Stimulated activated naive CD8-positive, alpha-beta T cell treated with anti-CD3 and anti-CD28 coated beads, Interleukin-15, Interleukin-2, amounts not matched to agents 100 ng/mL and 50 ng/mL, for 24 hours (primary cell): ENCODE measurements at regions not wholly inside any gene's neighbourhood (a gene's known extent, or its start where the extent isn't known, plus 50 kb on each side); places are given as distances from the start of the nearest gene placed in this dataset.
A peak's percentile ranks its signal among the peaks of the same experiment; 100 is the strongest.
"Not testable (repeated sequence)": the region's sequence is repeated elsewhere in the genome, so short reads cannot be mapped to it uniquely, and the experiment has no call there.

Source experiments
- H3K27ac Mint-ChIP-seq: one replicate; pipeline ENCODE4 v1.8.0; 2021; ENCODE audit warnings: mild to moderate bottlenecking, mixed read lengths
- H3K27me3 Mint-ChIP-seq: one replicate; pipeline ENCODE4 v1.8.0; 2021; ENCODE audit warnings: mixed read lengths
- H3K36me3 Mint-ChIP-seq: one replicate; pipeline ENCODE4 v1.8.0; 2021; ENCODE audit warnings: low read depth, mixed read lengths
- H3K4me1 Mint-ChIP-seq: one replicate; pipeline ENCODE4 v1.8.0; 2021; ENCODE audit warnings: low read depth, mixed read lengths
- H3K4me3 Mint-ChIP-seq: one replicate; pipeline ENCODE4 v1.8.0; 2021; ENCODE audit warnings: mild to moderate bottlenecking, mixed read lengths
- H3K9me3 Mint-ChIP-seq: one replicate; pipeline ENCODE4 v1.8.0; 2021; ENCODE audit warnings: mixed read lengths

DNA sequence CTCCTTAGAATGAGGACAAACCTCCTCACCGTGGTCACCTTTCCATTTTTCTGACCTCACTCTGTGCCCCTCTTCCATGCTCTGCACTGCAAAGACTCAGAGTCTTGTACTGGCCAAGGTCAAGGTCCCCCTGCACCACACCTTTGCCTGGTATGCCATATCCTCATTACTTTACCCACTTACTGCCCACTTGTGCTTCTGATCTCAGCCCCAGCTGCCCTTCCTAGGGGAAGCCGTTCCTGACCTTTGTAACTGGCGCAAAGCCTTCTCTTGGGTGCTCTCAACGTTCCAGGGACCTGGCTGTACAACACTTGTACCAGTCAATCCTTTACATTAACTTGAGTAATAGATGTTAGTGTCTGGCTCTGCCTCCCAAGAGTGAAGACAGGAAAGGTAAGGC lies 256.0 kb downstream of the SV2B start:
- Mint-ChIP-seq H3K9me3 (no peaks in the 10 kb centered on the region), H3K36me3 (no peaks in the 10 kb centered on the region), H3K27ac (no peak overlapping the region), H3K4me1 (no peaks in the 10 kb centered on the region), H3K27me3 (no peaks in the 10 kb centered on the region), H3K4me3 (no peak overlapping the region)

DNA sequence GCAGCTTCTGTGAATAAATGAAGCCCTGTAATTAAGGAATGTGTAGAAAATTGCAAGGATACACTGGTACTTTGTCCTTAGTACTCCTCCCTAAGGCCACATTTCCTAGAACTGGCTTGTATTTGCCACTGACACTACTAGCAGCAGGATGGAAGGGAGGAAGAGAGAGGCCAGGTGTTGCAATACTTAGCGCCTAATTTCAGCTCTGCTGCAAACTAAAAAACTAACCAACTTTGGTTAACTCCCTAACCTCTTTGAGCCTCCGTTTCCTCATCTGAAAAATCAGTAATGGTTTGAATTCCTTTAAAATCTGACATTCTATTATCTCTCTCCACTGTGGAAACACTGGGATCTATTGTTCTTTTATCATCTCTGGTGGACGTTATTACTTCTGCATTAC lies 257.0 kb downstream of the SV2B start:
- Mint-ChIP-seq H3K27ac (no peak overlapping the region), H3K4me1 (no peaks in the 10 kb centered on the region), H3K27me3 (no peaks in the 10 kb centered on the region), H3K4me3 (no peak overlapping the region), H3K9me3 (no peaks in the 10 kb centered on the region), H3K36me3 (no peaks in the 10 kb centered on the region)

DNA sequence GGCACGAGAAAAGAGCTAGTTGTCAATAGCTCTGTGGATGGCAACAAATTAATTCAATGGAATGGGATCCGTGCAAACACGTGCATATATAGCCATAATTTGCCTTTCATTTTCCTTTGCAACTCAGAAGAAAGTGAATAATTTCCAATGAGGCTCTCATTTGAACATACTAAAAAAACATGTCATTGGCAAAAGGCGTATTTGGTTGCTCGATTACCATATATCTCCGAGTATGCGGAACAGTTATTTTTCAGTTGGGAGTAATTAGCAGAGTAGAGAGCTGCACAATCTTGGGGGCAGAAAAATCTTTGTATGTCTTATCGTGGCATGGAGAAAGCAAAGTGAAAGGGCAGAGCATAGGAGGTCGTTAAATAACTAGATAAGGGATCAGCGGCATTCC lies 257.4 kb downstream of the SV2B start:
- H3K9me3 Mint-ChIP-seq = no peaks in the 10 kb centered on the region
- no peaks in the 10 kb centered on the region for H3K27me3 Mint-ChIP-seq
- no peak overlapping the region for H3K27ac Mint-ChIP-seq
- no peaks in the 10 kb centered on the region for H3K36me3 Mint-ChIP-seq
- no peak overlapping the region for H3K4me3 Mint-ChIP-seq
- no peaks in the 10 kb centered on the region for H3K4me1 Mint-ChIP-seq

DNA sequence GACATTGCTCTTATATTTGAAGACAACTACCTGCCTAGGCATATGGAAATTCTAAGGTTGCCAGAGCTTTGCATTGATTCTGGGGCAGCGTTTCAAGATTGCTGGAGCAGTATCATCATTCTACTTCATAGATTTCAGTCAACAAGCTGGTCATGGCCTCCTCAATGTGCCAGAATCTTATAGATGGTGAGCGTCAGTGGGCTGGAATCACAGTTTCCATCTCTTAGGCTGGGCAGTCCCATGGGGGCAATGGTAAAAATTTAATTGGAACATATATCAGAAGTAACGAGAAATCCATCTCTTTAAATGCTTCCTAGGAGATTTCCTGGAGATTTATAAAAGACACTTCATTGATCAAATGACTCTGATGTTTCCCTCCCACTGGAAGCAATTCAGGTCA lies 258.3 kb downstream of the SV2B start:
- Mint-ChIP-seq H3K27ac (no peak overlapping the region), H3K9me3 (no peaks in the 10 kb centered on the region), H3K4me3 (no peak overlapping the region), H3K4me1 (no peaks in the 10 kb centered on the region), H3K27me3 (no peaks in the 10 kb centered on the region), H3K36me3 (no peaks in the 10 kb centered on the region)

DNA sequence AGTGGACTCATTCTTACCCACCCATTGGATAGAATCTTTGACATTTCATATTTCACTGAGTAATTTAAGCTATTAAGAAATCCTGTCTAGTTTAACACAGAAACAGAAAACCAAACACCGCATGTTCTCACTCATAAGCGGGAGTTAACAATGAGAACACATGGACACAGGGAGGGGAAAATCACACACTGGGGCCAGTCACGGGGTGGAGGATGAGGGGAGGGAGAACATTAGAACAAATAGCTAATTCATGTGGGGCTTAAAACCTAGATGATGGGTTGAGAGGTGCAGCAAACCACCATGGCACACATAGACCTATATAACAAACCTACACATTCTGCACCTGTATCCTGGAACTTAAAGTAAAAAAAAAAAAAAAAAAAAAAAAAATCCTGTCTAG lies 261.6 kb downstream of the SV2B start:
- H3K27ac Mint-ChIP-seq, H3K27me3 Mint-ChIP-seq, H3K9me3 Mint-ChIP-seq, H3K36me3 Mint-ChIP-seq, H3K4me3 Mint-ChIP-seq, H3K4me1 Mint-ChIP-seq: not testable (repeated sequence)

DNA sequence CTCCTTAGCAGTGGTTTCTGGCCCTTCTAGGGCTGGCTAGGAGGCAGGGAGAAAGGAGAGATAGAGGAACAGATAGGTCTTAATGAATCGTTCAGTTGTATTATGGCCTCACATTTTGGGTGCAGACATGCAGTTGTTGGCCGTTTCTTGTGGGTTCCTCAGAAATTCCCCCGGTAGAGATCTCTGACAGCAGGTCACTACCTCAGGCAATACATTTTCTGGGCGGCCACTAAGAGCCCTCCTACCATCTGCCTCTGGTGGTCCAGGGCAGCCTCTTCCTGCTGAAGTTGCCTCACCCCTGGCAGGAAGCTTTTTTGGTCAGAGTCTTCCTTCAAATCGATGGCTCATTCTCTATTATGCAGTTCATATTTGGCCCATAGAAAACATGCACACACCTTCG lies 266.1 kb downstream of the SV2B start:
- Mint-ChIP-seq H3K27ac (no peak overlapping the region), H3K4me1 (peaks cover 16% of the 10 kb centered on the region), H3K36me3 (no peaks in the 10 kb centered on the region), H3K4me3 (no peak overlapping the region), H3K9me3 (peaks cover 5% of the 10 kb centered on the region), H3K27me3 (no peaks in the 10 kb centered on the region)

DNA sequence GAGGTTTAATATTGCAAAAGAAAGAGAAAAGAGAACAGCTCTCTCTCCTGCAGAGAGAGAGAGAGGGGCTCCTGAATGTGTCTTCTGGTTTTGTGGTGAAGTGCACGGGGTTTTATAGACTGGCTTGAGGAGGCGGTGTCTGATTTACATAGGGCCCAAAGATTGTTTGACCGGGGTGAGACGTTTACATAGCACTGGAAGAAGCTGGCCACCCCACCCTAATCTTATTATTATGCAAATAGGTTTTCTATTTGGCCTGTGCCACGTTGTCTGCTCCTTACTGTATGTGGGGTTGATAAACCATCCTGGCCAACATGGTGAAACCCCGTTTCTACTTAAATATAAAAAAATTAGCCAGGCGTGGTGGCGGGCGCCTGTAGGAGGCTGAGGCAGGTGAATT lies 268.6 kb downstream of the SV2B start:
- H3K9me3 Mint-ChIP-seq = peaks cover 13% of the 10 kb centered on the region
- peaks cover 28% of the 10 kb centered on the region for H3K4me1 Mint-ChIP-seq

DNA sequence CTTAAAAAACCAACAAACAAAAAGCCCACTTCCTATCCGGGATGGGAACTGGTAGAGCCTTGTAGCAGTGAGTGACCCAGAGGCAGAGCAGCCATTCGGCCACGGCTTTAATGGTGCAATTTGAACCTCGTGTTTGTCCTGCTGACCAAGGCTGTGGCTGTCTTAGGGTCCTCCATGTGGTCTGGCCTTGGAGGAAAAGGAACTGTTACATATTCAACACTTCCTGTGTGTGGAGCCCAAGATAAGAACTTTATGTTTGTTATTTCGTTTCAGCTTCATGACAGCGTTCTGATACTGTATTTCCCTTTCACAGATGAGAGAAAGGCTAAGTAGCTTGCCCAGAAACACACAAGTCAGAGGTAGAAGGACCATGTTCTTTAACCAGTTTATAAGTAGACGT lies 269.8 kb downstream of the SV2B start:
- H3K9me3 Mint-ChIP-seq = peaks cover 13% of the 10 kb centered on the region
- H3K27ac Mint-ChIP-seq = peak overlapping the region; percentile 19
- no peak overlapping the region for H3K4me3 Mint-ChIP-seq
- H3K4me1 Mint-ChIP-seq = peaks cover 28% of the 10 kb centered on the region
- H3K36me3 Mint-ChIP-seq = no peaks in the 10 kb centered on the region
- no peaks in the 10 kb centered on the region for H3K27me3 Mint-ChIP-seq

More for the DNA sequence above, 268.6 kb downstream of the SV2B start:
- Mint-ChIP-seq H3K4me3 (no peak overlapping the region), H3K27me3 (no peaks in the 10 kb centered on the region), H3K36me3 (no peaks in the 10 kb centered on the region), H3K27ac (no peak overlapping the region)

DNA sequence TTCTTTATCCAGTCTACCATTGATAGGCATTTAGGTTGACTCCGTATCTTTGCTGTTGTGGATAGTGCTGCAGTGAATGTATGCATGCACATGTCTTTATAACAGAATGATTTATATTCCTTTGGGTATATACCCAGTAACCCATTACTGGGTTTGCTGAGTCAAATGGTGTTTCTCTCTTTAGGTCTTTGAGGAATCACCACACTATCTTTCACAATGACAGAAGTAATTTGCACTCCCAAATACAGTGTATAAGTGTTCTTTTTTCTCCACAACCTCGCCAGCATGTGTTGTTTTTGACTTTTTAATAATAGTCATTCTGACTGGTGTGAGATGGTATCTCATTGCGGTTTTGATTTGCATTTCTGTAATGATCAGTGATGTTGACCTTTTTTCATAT lies 271.3 kb downstream of the SV2B start:
- peaks cover 28% of the 10 kb centered on the region for H3K4me1 Mint-ChIP-seq
- not testable (repeated sequence) for H3K27me3 Mint-ChIP-seq, H3K9me3 Mint-ChIP-seq, H3K27ac Mint-ChIP-seq, H3K4me3 Mint-ChIP-seq, H3K36me3 Mint-ChIP-seq

DNA sequence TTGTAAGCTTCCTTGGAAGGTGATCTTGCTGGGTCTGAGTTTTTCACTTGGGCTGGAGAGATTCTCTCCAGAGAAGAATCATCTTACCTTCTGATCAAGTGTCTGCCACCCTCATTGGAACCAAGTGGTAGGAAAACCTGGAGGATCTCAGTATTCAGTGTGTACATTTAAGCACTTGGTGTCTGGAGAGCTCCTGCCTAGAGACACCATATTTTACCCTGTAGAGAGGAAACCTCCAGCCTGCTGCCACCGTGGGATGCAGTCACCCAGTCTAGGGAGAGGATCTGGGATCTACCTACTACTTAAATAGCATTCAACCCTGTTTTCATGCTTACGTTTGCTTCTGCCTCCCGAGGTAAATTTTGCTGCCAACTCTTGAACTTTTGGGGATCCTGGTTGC lies 274.3 kb downstream of the SV2B start:
- H3K9me3 Mint-ChIP-seq = peaks cover 8% of the 10 kb centered on the region
- no peaks in the 10 kb centered on the region for H3K27me3 Mint-ChIP-seq
- H3K4me3 Mint-ChIP-seq = no peak overlapping the region
- no peak overlapping the region for H3K27ac Mint-ChIP-seq
- H3K36me3 Mint-ChIP-seq = no peaks in the 10 kb centered on the region
- peaks cover 28% of the 10 kb centered on the region for H3K4me1 Mint-ChIP-seq

DNA sequence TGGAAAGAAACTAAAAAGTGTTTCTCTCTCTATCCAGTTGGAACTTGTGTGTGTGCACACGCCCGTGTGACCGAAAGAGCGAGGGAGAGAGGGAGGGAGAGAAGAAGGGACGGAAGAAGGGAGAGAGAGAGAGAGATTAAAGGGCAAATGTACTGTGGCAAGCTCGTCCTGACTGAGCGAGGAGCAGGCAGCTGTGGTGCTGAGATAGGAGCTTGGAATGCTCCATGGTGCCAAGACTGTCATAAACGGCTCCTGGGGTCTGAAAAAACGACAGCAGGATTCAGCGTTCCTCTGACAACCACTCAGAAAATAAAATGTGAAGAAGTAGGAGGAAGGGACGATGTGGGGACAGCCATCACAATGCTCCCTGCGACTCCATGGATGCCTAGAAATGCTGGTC lies 276.0 kb downstream of the SV2B start:
- peaks cover 13% of the 10 kb centered on the region for H3K9me3 Mint-ChIP-seq
- no peak overlapping the region for H3K27ac Mint-ChIP-seq
- H3K4me1 Mint-ChIP-seq = peaks cover 12% of the 10 kb centered on the region
- H3K4me3 Mint-ChIP-seq = no peak overlapping the region
- no peaks in the 10 kb centered on the region for H3K36me3 Mint-ChIP-seq
- H3K27me3 Mint-ChIP-seq = no peaks in the 10 kb centered on the region

DNA sequence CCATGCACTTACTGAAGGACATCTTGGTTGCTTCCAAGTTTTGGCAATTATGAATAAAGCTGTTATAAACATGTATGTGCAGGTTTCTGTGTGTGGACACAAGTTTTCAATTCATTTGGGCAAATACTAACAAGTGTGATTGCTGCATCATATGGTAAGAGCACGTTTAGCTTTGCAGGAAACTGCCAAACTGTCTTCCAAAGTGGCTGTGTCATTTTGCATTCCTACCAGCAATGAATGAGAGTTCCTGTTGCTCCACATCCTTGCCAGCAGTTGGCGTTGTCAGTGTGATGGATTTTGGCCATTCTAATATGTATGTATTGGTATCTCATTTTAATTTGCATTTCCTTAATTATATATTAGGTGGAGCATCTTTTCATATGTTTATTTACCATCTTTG lies 280.1 kb downstream of the SV2B start:
- Mint-ChIP-seq H3K9me3 (peaks cover 13% of the 10 kb centered on the region), H3K4me3 (no peak overlapping the region), H3K27ac (no peak overlapping the region), H3K4me1 (no peaks in the 10 kb centered on the region), H3K27me3 (no peaks in the 10 kb centered on the region), H3K36me3 (no peaks in the 10 kb centered on the region)

DNA sequence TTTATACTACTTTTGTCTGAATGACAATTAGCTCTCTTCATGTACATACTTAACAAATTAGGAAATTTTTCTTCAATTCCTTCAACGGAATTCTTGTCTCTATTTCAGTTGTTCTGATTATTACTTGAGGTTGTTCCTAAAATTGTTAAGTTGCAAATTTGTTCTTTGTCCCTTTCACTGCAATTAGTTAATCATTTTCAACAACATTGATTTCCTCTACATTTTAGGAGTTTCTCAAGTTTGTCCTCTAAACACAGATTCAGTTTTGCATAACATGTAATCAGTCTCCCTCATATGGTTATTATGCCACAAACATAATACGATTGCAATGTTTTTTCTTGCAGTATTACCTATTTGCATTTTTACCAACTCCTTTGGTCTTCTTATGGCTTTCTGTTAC lies 283.5 kb downstream of the SV2B start:
- H3K36me3 Mint-ChIP-seq = no peaks in the 10 kb centered on the region
- no peak overlapping the region for H3K4me3 Mint-ChIP-seq
- no peaks in the 10 kb centered on the region for H3K27me3 Mint-ChIP-seq
- no peaks in the 10 kb centered on the region for H3K4me1 Mint-ChIP-seq
- H3K27ac Mint-ChIP-seq = no peak overlapping the region
- peaks cover 13% of the 10 kb centered on the region for H3K9me3 Mint-ChIP-seq

DNA sequence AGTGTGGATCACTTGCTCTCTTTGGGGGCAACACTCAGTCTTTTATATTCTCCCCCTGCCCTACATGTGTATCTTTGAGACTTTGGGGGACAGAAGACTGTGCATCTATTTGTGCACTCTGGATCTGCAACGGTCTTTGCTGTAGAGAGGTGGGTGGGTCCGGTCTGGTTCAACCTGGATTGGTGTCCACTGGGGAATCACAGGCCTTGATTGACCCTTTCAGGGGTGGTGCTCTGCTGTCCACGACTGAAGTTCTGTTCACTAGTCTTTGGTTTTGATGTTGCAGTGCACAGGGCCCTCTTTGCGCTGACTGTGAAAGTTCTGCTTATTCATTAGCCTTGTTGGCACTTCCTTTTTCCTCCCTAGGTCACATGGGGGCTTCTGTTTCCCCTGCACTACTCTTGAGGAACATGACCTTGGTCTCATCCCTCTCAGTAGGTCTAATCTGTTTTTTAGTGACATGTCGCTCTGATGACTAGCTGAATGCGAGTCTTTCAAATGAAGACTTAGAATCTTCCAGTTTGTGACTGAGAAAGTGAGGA lies 284.2 kb downstream of the SV2B start:
- no peak overlapping the region for H3K4me3 Mint-ChIP-seq
- H3K27ac Mint-ChIP-seq = no peak overlapping the region
- no peaks in the 10 kb centered on the region for H3K27me3 Mint-ChIP-seq
- no peaks in the 10 kb centered on the region for H3K4me1 Mint-ChIP-seq
- H3K9me3 Mint-ChIP-seq = peaks cover 13% of the 10 kb centered on the region
- no peaks in the 10 kb centered on the region for H3K36me3 Mint-ChIP-seq

DNA sequence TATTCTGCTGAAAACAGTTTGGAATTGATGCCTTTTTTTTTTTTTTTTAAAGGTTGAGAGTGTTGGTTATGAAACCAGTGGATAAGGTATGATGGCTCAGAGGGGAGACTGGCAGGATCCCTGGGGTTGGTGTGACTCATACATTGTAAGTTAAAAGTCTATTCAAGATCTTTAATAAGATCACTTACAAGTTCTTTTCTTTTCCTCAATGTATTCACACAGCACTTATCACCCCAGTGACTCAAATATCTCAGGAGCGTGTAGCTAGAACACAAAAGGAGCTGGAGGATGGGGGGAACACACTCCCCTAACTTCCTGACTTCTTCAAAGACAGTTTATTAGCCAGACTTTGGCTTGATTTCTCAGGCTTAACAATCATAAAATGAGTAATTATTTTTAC lies 285.3 kb downstream of the SV2B start:
- H3K4me1 Mint-ChIP-seq = no peaks in the 10 kb centered on the region
- H3K4me3 Mint-ChIP-seq = no peak overlapping the region
- H3K27ac Mint-ChIP-seq = no peak overlapping the region
- no peaks in the 10 kb centered on the region for H3K36me3 Mint-ChIP-seq
- H3K9me3 Mint-ChIP-seq = peaks cover 13% of the 10 kb centered on the region
- H3K27me3 Mint-ChIP-seq = no peaks in the 10 kb centered on the region

DNA sequence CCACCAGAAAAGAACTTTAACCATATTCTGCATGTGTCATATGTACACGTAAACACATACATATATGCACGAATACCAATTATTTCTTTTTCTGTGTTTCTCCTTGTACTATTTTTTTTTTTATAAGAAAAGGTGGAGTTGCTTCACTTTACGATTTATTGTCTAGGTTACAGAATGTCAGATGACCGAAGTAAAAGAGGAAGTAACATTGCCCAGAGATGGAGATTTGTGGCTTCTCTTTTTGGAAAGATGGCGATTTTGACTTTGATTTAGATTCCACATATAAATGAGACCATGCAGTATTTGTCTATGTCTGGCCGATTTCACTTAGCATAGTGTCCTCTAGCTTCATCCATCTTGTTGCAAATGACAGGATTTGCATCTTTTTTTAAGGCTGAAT lies 293.1 kb downstream of the SV2B start:
- Mint-ChIP-seq H3K4me3 (no peak overlapping the region), H3K9me3 (peaks cover 4% of the 10 kb centered on the region), H3K36me3 (no peaks in the 10 kb centered on the region), H3K4me1 (no peaks in the 10 kb centered on the region), H3K27me3 (no peaks in the 10 kb centered on the region), H3K27ac (no peak overlapping the region)

DNA sequence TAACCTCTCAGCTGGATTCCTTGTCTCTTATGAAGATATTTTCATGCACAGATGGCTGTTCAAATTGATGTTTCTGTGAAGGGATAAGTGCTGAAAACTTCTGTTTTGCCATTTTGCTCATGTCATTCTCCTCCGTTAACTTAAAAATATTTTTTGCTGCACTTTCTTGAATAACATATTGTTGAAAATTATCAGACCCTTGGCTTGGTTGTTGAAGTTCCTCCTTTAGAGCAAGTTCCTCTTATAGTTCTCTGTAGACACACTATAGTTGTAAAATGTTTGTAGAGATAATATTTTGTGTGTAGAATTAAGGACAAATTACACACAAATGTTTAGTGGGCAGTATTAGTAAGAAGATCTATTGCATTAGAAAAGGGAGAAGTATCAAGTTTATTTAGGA lies 300.4 kb downstream of the SV2B start:
- H3K9me3 Mint-ChIP-seq = no peaks in the 10 kb centered on the region
- no peak overlapping the region for H3K4me3 Mint-ChIP-seq
- no peaks in the 10 kb centered on the region for H3K36me3 Mint-ChIP-seq
- no peaks in the 10 kb centered on the region for H3K27me3 Mint-ChIP-seq
- no peaks in the 10 kb centered on the region for H3K4me1 Mint-ChIP-seq
- no peak overlapping the region for H3K27ac Mint-ChIP-seq
